Thyroid gland (tissue), 4 donors: ENCODE measurements at regions not wholly inside any gene's neighbourhood (a gene's known extent, or its start where the extent isn't known, plus 50 kb on each side); places are given as distances from the start of the nearest gene placed in this dataset.

Source experiments
- CTCF ChIP-seq, 6 experiments: fragments of 200-600 bp in 3 of 6; fragments of 450-650 bp in 3 of 6; sonication (generic) in 3 of 6; IDR thresholded peaks; one replicate each; pipeline ENCODE4 v1.5.1; 2016 to 2019; ENCODE audit warnings: antibody characterized with exemption in 6 of 6, mild to moderate bottlenecking in 2 of 6, inconsistent platforms in 1 of 6, moderate library complexity in 1 of 6
- POLR2A ChIP-seq, 2 donors: fragments of 450-650 bp; IDR thresholded peaks; one replicate each; pipeline ENCODE4 v1.6.1; 2017; ENCODE audit warnings: antibody characterized with exemption in 2 of 2, mild to moderate bottlenecking in 2 of 2, moderate library complexity in 1 of 2

GRCh38 chr4:127162741-127163140 lies 470.0 kb upstream of the INTU start:
- TF ChIP-seq POLR2A (IDR thresholded peaks at IDR 0.05) (no peak), CTCF (IDR thresholded peaks at IDR 0.05) (no peak)
